ENCODE measurements at regions not wholly inside any gene's neighbourhood (a gene's known extent, or its start where the extent isn't known, plus 50 kb on each side); places are given as distances from the start of the nearest gene placed in this dataset.
A peak's percentile ranks its signal among the peaks of the same experiment; 100 is the strongest.

DNA sequence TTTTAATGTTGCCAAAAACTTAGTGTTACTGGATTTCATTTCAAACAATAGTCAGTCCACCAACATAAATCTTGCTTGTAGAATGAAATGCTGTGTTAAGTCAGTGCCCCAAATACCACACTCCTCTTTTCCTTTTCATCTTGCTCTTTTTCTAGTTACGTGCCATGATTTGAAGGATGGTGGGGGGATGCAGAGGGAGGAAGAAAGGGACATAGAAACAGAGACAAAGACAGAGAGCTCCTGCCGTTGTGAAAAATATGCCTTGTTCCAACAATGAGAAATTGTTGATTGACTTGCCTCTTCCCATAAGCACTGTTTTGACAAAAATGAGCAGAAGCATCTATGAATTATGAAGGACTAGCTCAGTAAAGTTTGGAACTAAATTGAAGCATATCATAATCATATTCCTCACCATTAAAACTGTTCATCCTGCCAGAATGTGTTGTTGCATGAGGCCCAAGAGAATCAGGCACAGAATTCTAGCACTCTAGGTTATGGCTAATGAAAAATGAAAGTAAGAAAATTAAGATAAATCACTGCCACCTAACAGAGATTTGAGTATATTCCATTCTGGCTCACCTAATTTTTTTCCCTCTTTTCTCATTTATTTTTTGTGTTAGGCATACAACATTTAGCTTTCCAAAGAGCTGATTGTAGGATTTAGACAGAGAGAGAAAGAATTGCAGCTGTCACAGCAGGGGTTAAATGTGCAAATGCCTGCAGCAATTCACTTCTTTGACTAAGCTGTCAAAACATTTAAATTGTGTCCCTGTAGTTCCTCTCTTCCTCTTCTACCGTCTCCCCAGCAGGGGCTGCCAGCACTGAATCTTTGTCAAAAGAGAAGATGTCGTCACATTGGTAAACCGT, 111.6 kb upstream of the PTPN13 start:
- Histone ChIP-seq H3K36me3 (ENCODE audit: control insufficient read depth, insufficient read depth, low read length) (no peaks in the 10 kb centered on the region), H3K27me3 (ENCODE audit: control insufficient read depth, insufficient read depth, low read length) (no peaks in the 10 kb centered on the region), H3K4me3 (ENCODE audit: low read depth, low read length) (no peak overlapping the region)
- ChIA-PET POLR2A (no interaction called here), CTCF (interaction anchor here (0.6 to 2.5 kb wide), 3 partner anchors 13 to 97 kb away, joined by 3 to 19 read pairs (median 6); no protein-coding TSS in a partner anchor)
- no peak for DNase-seq (ENCODE audit: low read depth)
- TF ChIP-seq, protein P1, sequence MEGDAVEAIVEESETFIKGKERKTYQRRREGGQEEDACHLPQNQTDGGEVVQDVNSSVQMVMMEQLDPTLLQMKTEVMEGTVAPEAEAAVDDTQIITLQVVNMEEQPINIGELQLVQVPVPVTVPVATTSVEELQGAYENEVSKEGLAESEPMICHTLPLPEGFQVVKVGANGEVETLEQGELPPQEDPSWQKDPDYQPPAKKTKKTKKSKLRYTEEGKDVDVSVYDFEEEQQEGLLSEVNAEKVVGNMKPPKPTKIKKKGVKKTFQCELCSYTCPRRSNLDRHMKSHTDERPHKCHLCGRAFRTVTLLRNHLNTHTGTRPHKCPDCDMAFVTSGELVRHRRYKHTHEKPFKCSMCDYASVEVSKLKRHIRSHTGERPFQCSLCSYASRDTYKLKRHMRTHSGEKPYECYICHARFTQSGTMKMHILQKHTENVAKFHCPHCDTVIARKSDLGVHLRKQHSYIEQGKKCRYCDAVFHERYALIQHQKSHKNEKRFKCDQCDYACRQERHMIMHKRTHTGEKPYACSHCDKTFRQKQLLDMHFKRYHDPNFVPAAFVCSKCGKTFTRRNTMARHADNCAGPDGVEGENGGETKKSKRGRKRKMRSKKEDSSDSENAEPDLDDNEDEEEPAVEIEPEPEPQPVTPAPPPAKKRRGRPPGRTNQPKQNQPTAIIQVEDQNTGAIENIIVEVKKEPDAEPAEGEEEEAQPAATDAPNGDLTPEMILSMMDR (IDR thresholded peaks at IDR 0.05; ENCODE audit: insufficient read depth, low read depth, low read length): 0 out of 2 replicates have a peak, but pooled peaks have one; percentile 18

DNA sequence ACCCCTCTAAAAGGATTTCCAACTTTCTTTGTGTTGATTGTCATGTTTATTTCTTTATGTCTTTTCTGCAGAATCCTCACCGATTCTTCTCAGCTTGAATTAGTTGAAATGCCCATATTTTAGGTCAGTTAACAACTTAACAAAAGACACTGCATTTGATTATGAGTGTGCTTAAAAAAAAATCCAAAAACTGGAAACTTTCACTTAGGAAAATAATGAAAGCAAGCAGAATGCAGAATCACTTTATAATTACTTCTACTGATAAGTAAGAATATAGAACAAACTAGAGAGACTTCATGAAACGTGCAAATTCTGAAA, 111.0 kb upstream of the PTPN13 start:
- Histone ChIP-seq H3K36me3 (ENCODE audit: control insufficient read depth, insufficient read depth, low read length) (no peaks in the 10 kb centered on the region), H3K4me3 (ENCODE audit: low read depth, low read length) (no peak overlapping the region), H3K27me3 (ENCODE audit: control insufficient read depth, insufficient read depth, low read length) (no peaks in the 10 kb centered on the region)
- CTCF ChIA-PET: interaction anchor here (0.6 to 2.5 kb wide), 3 partner anchors 12 to 98 kb away, joined by 3 to 19 read pairs (median 6); no protein-coding TSS in a partner anchor
- TF ChIP-seq, protein P1 (IDR thresholded peaks at IDR 0.05; ENCODE audit: insufficient read depth, low read depth, low read length): no peak
- DNase-seq (ENCODE audit: low read depth): no peak
- POLR2A ChIA-PET: no interaction called here

DNA sequence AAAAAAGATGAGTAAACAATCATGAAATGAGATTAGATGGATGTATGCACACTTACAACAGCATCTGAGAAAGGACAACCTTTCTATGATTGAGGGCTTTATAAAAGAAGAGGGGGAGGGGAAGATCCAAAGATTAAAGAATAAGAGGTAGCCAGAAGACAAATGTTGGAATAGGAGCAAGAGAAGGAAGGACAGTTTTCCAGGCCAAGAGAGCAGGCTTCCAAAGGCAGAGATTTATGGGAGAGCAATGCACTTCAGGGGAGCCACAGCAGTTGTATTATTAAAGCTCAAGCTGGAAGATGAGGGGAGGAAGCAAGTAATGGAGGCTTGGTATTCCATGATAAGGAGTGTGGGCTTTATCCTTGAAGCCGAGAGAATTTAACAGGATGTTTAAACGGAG, 110.3 kb upstream of the PTPN13 start:
- TF ChIP-seq, protein P1 (IDR thresholded peaks at IDR 0.05; ENCODE audit: insufficient read depth, low read depth, low read length): no peak
- POLR2A ChIA-PET: no interaction called here
- no peak for DNase-seq (ENCODE audit: low read depth)
- CTCF ChIA-PET: interaction anchor here (1.9 to 2.5 kb wide), 2 partner anchors 12 to 16 kb away, joined by 6 to 19 read pairs; no protein-coding TSS in a partner anchor
- H3K27me3 ChIP-seq (ENCODE audit: control insufficient read depth, insufficient read depth, low read length): no peaks in the 10 kb centered on the region
- H3K36me3 ChIP-seq (ENCODE audit: control insufficient read depth, insufficient read depth, low read length): no peaks in the 10 kb centered on the region
- no peak overlapping the region for H3K4me3 ChIP-seq (ENCODE audit: low read depth, low read length)

DNA sequence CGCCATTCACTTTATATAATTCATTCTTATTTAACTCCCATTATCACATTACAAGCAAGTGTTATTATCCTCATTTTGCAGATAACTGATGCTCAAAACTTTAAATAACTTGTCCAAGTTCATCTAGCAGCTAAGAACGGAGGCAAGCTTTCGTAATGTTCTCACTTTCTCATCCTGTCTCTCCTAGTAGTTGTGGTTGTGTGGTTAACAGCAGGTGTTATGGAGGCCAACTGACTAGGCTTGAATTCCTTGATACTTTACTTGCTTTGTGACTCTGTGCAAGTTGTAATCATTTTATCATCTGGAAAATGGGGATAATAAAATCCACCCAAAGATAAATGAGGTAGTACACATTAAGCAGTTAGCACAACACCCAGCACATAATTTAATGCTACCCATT, 109.9 kb upstream of the PTPN13 start:
- ChIA-PET CTCF (interaction anchor here (1.9 kb wide), 1 partner anchor 15 kb away, joined by 6 read pairs; no protein-coding TSS in a partner anchor), POLR2A (no interaction called here)
- TF ChIP-seq, protein P1 (IDR thresholded peaks at IDR 0.05; ENCODE audit: insufficient read depth, low read depth, low read length): no peak
- no peaks in the 10 kb centered on the region for H3K36me3 ChIP-seq (ENCODE audit: control insufficient read depth, insufficient read depth, low read length)
- H3K27me3 ChIP-seq (ENCODE audit: control insufficient read depth, insufficient read depth, low read length): no peaks in the 10 kb centered on the region
- no peak for DNase-seq (ENCODE audit: low read depth)
- no peak overlapping the region for H3K4me3 ChIP-seq (ENCODE audit: low read depth, low read length)

DNA sequence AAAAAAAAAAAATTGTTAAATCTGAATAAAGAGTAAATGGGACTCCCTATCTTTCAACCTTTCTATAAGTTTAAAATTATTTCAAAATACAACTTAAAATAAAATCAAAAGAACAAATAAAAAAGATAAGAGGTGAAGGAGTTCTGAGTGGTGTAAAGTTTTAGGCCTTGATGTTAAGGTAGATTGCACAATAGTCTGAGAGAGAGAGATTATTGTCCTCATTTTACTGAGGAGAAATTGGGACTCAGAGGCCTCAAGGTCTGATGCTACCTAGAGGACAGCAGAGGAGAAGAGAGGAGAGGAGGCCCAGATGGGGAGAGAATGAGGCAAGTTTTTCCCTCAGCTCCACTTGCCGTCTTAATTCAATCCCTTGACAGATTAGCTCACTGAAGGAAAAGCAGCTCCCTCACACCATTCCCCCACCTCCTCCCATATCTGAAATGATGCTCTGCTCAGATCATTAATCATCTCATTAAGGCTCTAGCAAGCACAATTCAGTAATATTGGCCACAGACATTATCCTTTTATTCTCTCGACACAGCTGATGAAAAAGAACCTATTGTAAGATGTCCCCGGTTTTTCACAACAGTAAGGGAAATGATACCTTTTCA, 106.3 kb upstream of the PTPN13 start:
- no peak for DNase-seq (ENCODE audit: low read depth)
- ChIA-PET POLR2A (no interaction called here), CTCF (interaction anchor here (0.6 to 1.2 kb wide), 2 partner anchors 9 to 435 kb away, joined by 3 read pairs; no protein-coding TSS in a partner anchor)
- Histone ChIP-seq H3K4me3 (ENCODE audit: low read depth, low read length) (no peak overlapping the region), H3K36me3 (ENCODE audit: control insufficient read depth, insufficient read depth, low read length) (no peaks in the 10 kb centered on the region), H3K27me3 (ENCODE audit: control insufficient read depth, insufficient read depth, low read length) (no peaks in the 10 kb centered on the region)
- TF ChIP-seq, protein P1 (IDR thresholded peaks at IDR 0.05; ENCODE audit: insufficient read depth, low read depth, low read length): no peak

Measured in BJ (cell line).